ENCODE measurements at regions not wholly inside any gene's neighbourhood (a gene's known extent, or its start where the extent isn't known, plus 50 kb on each side); places are given as distances from the start of the nearest gene placed in this dataset.
"Not testable (repeated sequence)": the region's sequence is repeated elsewhere in the genome, so short reads cannot be mapped to it uniquely, and the experiment has no call there.

GRCh38 chr19:28443361-28443760, 769.6 kb downstream of the UQCRFS1 start:
- Histone ChIP-seq H3K27me3 (ENCODE audit: low read depth) (peaks cover 26% of the 10 kb centered on the region), H3K4me1 (no peaks in the 10 kb centered on the region), H3K9me3 (replicated peaks) (no peaks in the 10 kb centered on the region), H3K36me3 (no peaks in the 10 kb centered on the region), H3K4me3 (no peak overlapping the region), H3K27ac (replicated peaks) (no peak overlapping the region)
- TF ChIP-seq, protein P1, sequence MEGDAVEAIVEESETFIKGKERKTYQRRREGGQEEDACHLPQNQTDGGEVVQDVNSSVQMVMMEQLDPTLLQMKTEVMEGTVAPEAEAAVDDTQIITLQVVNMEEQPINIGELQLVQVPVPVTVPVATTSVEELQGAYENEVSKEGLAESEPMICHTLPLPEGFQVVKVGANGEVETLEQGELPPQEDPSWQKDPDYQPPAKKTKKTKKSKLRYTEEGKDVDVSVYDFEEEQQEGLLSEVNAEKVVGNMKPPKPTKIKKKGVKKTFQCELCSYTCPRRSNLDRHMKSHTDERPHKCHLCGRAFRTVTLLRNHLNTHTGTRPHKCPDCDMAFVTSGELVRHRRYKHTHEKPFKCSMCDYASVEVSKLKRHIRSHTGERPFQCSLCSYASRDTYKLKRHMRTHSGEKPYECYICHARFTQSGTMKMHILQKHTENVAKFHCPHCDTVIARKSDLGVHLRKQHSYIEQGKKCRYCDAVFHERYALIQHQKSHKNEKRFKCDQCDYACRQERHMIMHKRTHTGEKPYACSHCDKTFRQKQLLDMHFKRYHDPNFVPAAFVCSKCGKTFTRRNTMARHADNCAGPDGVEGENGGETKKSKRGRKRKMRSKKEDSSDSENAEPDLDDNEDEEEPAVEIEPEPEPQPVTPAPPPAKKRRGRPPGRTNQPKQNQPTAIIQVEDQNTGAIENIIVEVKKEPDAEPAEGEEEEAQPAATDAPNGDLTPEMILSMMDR (IDR thresholded peaks at IDR 0.05; ENCODE audit: borderline replicate concordance), result no peak
- DNase-seq, result no peak
- intact Hi-C loops (cut with micrococcal nuclease), result no loop called here

- intact Hi-C loops (cut with micrococcal nuclease), result no loop called here
- no peak for DNase-seq
- TF ChIP-seq, protein P1 (IDR thresholded peaks at IDR 0.05; ENCODE audit: borderline replicate concordance), result no peak
Measured at GRCh38 chr19:28437390-28438346, 775.3 kb downstream of the UQCRFS1 start.

DNA sequence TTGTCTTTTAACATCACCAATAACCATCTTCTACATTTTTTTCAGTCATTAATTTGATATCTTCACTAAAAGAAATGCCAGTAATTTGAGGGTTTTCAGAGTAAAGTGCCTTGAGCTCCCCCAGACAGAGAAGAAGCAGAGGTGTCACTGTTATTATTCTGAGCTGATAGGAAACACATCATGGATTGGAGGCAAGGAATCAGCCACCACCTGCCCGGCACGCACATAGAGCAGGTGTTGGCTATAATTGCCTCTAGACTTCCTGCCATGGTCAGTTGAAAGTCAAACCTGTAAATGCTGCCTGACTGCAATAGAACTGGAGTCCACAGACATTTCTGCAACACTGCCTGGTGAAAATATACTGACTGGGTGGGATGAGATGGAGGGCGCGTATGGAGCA, 776.6 kb downstream of the UQCRFS1 start:
- Histone ChIP-seq H3K9me3 (replicated peaks) (no peaks in the 10 kb centered on the region), H3K36me3 (no peaks in the 10 kb centered on the region), H3K4me1 (no peaks in the 10 kb centered on the region), H3K27ac (replicated peaks) (no peak overlapping the region), H3K4me3 (no peak overlapping the region), H3K27me3 (ENCODE audit: low read depth) (peaks cover 12% of the 10 kb centered on the region)
- TF ChIP-seq, protein P1 (IDR thresholded peaks at IDR 0.05; ENCODE audit: borderline replicate concordance), result no peak
- intact Hi-C loops (cut with micrococcal nuclease), result no loop called here
- no peak for DNase-seq

More at GRCh38 chr19:28437390-28438346, 775.3 kb downstream of the UQCRFS1 start:
- peaks cover 20% of the 10 kb centered on the region for H3K27me3 ChIP-seq (ENCODE audit: low read depth)
- no peaks in the 10 kb centered on the region for H3K9me3 ChIP-seq (replicated peaks)
- no peak overlapping the region for H3K4me3 ChIP-seq
- H3K4me1 ChIP-seq, result no peaks in the 10 kb centered on the region
- H3K27ac ChIP-seq (replicated peaks), result no peak overlapping the region
- no peaks in the 10 kb centered on the region for H3K36me3 ChIP-seq

GRCh38 chr19:28435551-28436271, 777.2 kb downstream of the UQCRFS1 start:
- TF ChIP-seq, protein P1 (IDR thresholded peaks at IDR 0.05; ENCODE audit: borderline replicate concordance), result no peak
- peak overlapping the region; percentile 30 for H3K27ac ChIP-seq (replicated peaks)
- H3K9me3 ChIP-seq (replicated peaks), result no peaks in the 10 kb centered on the region
- no peaks in the 10 kb centered on the region for H3K36me3 ChIP-seq
- intact Hi-C loops (cut with micrococcal nuclease), result no loop called here
- no peak overlapping the region for H3K4me3 ChIP-seq
- DNase-seq, result no peak
- H3K4me1 ChIP-seq, result no peaks in the 10 kb centered on the region
- peaks cover 11% of the 10 kb centered on the region for H3K27me3 ChIP-seq (ENCODE audit: low read depth)

- H3K27me3 ChIP-seq (ENCODE audit: low read depth); H3K27ac ChIP-seq (replicated peaks); H3K4me1 ChIP-seq; H3K36me3 ChIP-seq; DNase-seq; H3K9me3 ChIP-seq (replicated peaks); intact Hi-C loops (cut with micrococcal nuclease); H3K4me3 ChIP-seq: not testable (repeated sequence)
Measured at GRCh38 chr19:28434794-28435193, 778.2 kb downstream of the UQCRFS1 start.

DNA sequence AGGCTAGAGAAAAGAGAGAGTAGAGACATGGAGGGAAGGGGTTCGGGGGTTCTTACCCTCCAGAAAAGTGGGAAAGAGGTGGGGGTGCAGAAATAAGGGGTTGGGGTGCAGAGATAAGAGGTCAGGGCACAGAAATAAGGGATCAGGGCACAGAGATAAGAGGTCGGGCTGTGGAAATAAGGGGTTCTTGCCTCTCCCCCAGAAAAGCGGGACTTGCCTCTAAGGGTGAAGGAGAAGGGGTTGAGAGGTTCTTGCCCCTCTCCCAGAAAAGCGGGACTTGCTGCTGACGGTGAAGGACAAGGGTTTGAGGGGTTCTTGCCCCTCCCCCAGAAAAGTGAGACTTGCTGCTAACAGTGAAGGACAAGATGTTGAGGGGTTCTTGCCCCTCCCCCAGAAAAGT, 778.6 kb downstream of the UQCRFS1 start:
- peaks cover 10% of the 10 kb centered on the region for H3K27me3 ChIP-seq (ENCODE audit: low read depth)
- H3K9me3 ChIP-seq (replicated peaks); DNase-seq; H3K4me3 ChIP-seq; H3K4me1 ChIP-seq; H3K36me3 ChIP-seq; H3K27ac ChIP-seq (replicated peaks); intact Hi-C loops (cut with micrococcal nuclease): not testable (repeated sequence)

DNA sequence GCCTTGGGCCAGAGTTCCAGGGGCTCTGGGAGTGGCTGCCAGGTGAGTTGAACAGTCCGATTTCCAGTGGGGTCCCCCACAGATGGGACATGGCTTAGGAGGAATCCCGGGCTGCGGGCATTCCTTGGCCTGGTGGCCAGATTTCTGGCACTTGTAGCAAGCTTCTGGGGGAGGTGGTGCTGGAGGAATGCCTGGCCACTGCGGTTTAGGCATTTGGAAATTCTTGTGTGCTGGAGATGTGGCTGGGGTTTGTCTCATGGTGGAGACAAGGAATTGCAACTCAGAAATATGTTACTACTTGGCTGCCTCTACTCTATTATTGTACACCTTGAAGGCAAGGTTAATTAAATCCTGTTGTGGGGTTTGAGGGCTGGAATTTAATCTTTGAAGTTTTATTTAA, 779.8 kb downstream of the UQCRFS1 start:
- H3K4me3 ChIP-seq; DNase-seq; H3K27ac ChIP-seq (replicated peaks); H3K4me1 ChIP-seq; H3K36me3 ChIP-seq; H3K9me3 ChIP-seq (replicated peaks); intact Hi-C loops (cut with micrococcal nuclease): not testable (repeated sequence)
- peaks cover 18% of the 10 kb centered on the region for H3K27me3 ChIP-seq (ENCODE audit: low read depth)

All from left ventricle myocardium inferior (tissue), 1 donor.